Pons (tissue), 1 donor: ENCODE measurements at regions not wholly inside any gene's neighbourhood (a gene's known extent, or its start where the extent isn't known, plus 50 kb on each side); places are given as distances from the start of the nearest gene placed in this dataset.
"Not testable (repeated sequence)": the region's sequence is repeated elsewhere in the genome, so short reads cannot be mapped to it uniquely, and the experiment has no call there.

ENCODE experiments used
- DNase-seq: peaks from one replicate; pipeline ENCODE4 v3.0.0-alpha.2; 2016; ENCODE audit warnings: low spot score

- no peak for DNase-seq
Observed at GRCh38 chr1:38667626-38668025, 191.9 kb downstream of the RRAGC start.

- peak; percentile 28 for DNase-seq
Observed at GRCh38 chr1:38662126-38662525, 197.4 kb downstream of the RRAGC start.

DNA sequence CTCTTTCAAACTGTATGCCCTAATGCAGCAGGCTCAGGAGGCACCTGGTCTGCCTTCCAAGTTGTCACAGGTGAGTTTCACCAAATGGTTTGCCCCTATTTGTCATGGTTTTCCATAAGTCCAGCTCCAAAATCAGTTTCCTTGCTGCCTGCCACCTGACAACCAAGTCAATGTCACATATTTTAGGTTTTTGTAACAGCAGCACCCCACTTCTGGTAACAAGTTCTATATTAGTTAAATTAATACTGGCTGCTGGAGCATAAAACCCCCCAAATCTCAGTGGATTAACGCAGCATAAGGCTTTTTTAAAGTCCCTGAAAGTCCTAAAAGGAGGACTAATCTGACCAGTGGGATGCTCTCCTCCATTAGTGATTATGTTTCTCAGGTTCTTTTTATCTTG is 200.7 kb downstream of the RRAGC start:
- no peak for DNase-seq

DNA sequence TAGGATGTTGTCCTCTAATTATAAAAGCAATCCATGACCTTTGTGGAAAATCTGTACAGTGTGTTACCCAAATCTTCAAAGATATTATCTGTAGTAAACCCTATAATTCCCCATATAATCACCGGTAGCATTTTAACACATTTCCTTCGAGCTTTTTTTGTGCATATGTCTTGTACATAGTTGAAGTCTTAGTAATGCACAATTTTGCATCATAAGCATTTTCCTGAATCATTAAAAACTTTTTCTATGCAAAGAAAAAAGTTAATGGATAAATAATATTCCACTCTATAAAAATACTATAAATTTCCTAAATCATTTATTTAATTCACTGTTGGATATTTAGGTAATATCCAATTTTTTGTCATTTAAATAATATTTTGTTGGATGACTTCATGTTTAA is 201.7 kb downstream of the RRAGC start:
- DNase-seq: no peak

GRCh38 chr1:38657207-38657840 is 202.2 kb downstream of the RRAGC start:
- DNase-seq: no peak

- no peak for DNase-seq
Observed at GRCh38 chr1:38656726-38657125, 202.8 kb downstream of the RRAGC start.

DNA sequence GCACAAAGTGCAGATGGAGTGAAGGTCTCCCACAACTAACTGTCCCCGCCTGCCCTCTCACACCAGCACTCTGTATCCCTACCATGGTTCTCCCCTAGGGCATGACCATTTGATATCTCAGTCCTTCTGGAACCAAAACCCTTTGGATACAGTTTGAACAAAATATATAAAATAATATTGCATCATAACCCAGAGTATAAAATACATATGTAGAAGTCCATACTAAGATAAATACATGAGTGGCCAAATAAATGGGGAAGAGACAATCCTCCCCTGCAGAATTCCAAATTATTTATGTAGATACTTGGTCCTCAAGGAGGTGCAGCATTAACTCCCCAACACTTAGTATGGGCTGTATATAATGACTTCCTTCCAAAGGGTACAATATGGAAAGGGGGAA is 207.4 kb downstream of the RRAGC start:
- DNase-seq: no peak

DNA sequence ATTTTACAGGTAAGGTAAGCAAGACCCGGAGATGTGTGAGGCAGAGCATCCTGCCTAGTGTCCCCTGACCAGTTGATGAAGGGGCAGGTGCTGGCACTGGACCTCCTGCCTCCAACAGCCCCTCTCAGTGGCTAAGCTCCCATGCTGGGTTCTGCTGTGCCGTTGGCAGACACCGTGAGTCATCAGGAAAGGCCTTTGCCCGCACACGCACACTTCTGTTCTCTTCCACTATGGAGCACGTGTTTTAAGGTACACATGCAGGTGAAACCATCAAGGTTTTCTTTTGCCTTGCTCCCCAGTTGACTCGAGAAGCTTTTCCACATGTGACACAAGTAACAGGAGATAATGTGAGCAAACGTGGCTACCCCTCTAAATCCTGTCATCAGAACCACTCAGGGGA is 207.9 kb downstream of the RRAGC start:
- no peak for DNase-seq

DNA sequence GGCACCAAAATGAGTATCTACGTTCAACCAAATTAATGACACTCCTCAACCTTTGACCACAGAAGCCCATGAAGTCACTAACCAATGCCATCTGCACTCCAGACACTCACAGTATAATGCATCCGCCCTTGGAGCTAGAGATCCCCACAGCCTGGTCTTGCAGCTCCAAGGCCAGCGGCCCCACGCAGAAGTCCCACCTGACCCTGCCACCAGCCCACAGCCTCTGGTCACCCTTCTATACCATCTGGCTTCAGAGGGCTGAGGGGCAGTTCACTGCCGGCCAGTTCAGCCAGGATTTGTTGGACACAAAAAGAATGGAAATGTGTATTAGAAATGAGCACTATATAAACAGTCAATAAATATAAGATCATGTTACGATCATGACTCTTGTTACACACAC is 211.2 kb downstream of the RRAGC start:
- no peak for DNase-seq

- not testable (repeated sequence) for DNase-seq
Observed at GRCh38 chr1:38647341-38647740, 212.2 kb downstream of the RRAGC start.

GRCh38 chr1:38644092-38644491 is 215.5 kb downstream of the RRAGC start:
- DNase-seq: no peak

GRCh38 chr1:38641661-38642060 is 217.9 kb downstream of the RRAGC start:
- DNase-seq: no peak

GRCh38 chr1:38640371-38640770 is 219.2 kb downstream of the RRAGC start:
- no peak for DNase-seq

DNA sequence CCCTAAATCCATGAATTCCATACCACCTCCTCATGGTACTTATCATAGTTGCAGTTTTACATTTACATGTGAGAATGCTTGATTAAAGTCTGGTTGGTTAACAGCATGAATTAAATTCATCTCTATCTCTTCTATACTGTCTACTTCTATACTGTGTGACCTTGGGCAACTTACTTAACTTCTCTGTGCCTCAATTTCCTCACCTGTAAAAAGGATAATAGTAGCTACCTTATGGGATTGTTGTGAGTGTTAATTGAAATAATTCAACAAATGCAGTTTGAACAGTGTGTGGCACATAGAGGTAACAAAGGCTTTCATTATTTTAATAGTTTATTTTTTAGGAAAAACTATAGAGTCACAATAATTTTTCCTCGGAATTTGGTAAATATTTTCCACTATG is 231.3 kb downstream of the RRAGC start:
- DNase-seq: no peak

DNA sequence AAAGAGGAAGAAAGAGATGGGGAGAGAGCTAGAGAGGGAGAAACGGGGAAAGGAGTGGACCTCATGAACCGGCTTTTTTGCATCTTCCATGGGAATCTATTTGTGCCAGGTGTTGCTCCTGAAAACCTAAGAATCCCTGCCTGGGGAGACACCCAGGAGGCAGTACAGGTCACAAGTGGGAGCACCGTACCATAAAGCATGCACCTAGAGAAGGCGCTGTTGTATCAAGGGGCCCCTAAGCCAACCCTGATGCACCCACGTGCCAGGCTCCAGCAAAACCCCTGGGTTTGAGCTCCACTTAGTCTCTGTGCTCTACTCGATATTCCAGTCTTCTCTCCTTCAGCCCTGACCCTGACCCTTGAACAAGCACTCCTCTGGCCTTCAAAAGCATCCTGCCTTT is 233.6 kb downstream of the RRAGC start:
- no peak for DNase-seq

DNA sequence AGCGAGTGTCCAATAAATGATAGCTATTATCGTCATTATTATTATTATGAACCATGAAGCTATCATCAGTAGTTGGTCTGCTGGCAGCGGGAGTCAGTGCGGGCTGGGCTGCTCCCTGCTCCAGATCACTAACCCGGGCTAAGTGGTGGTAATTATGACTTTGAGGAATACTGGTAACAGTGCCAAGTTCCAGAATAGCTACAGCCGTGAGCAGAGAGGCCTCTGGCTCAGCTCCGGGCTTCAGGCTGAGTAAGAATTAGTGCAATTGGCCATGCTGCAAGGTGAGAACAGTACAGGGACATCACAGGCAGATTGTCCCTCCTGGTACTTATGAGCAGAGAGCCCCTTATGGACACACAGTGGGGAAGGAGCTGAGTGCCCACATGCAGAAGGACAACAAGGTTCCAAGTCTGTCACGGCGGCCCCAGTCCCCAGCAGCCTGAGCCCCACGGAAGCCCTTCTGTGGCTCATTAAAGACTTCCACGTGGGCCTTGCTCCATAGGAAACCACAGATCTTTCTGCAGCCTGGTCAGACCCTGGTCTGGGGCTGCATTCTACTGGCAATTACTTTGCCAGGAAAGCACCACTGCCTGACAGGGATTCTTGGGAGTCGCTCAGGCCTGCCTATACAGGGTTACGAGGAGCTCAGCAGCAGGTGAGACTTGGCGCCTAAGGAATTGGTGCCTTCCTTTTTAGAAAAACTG is 235.1 kb downstream of the RRAGC start:
- DNase-seq: no peak

- DNase-seq: no peak
Observed at GRCh38 chr1:38623529-38623928, 236.0 kb downstream of the RRAGC start.

GRCh38 chr1:38622197-38622596 is 237.4 kb downstream of the RRAGC start:
- no peak for DNase-seq

GRCh38 chr1:38616846-38617245 is 242.7 kb downstream of the RRAGC start:
- no peak for DNase-seq

DNA sequence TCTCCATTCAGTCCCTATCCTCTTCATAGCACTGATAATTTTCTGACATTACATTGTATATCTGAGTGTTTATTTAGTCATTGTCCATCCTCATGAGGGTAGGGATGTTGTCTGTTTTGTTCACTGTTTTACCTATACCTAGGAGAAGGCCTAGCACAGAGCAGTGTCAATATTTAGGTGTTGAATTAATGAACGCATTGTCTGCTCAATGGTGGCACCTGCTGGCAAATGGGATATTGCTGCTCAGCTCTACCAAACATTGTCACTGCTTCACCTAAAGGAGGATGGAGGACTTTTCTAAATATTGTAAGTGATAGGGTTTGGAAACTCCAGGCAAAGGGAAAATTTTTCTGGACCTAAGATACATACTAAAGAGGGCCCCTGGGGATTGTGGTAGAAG is 243.9 kb downstream of the RRAGC start:
- no peak for DNase-seq

DNA sequence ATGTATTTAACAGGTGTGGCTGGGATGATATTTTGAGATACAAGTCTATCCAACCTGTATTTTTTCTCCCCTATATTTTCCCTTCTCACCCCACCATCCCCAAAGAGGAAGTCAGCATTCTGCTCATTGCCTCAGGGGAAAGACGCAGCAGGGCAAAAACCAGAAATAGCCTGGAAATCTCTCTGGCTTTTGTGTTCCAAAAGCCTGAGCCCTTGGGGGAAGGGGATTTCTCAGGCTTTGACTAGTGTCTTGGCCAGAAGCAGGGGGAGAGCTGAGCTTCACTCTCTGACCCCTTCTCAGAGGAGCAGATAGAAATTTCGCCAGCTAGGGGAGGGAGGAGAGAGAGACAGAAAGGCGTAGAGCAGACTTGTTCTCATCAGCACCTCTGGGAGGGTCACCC is 244.7 kb downstream of the RRAGC start:
- no peak for DNase-seq

DNA sequence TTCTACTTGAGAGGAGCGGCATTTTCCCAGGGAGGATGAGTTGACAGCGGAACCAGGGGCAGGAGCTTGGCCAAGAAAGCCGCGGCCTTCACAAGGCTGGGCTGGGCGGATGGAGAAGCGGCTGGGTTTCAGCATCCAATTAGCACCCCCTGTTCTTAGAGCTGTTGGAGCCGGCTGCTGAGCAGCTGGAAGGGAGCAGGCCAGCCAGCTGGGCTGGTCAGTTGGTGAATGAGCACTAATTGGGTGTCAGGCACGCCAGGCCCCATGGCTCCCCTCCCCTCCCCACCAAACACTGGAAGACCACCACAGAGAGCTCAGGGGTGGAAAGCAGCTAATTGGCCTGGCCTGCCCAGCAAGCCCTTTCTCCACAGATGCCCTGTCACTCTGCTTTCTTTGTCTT is 245.6 kb downstream of the RRAGC start:
- DNase-seq: no peak

DNA sequence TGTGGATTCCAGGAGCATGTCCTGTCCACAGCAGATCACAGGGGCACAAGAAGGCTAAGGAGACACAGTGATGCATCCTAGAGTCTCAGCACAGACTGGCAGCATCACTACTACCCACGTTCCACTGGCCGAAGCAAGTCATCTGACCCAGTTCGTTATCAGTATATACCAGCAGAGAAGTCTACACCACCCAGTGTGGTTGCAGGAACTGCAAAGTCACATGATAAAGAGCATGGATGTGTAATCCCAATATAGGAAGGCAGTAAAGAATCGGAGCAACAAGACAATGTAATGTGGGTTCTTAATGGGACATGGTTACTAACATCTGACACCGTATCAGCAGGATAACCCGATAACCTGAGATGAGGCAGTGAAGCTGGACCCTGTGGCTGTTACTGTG is 246.6 kb downstream of the RRAGC start:
- DNase-seq: no peak

- DNase-seq: no peak
Observed at GRCh38 chr1:38611664-38612211, 247.8 kb downstream of the RRAGC start.
